ENCODE measurements at regions not wholly inside any gene's neighbourhood (a gene's known extent, or its start where the extent isn't known, plus 50 kb on each side); places are given as distances from the start of the nearest gene placed in this dataset.

- no peak for TF ChIP-seq REST (IDR thresholded peaks at IDR 0.05; ENCODE audit: low read depth)
- no peak for TF ChIP-seq CTCF (IDR thresholded peaks at IDR 0.05 in 2 of 3, conservative IDR thresholded peaks at IDR 0.05 in 1 of 3; ENCODE audit: borderline replicate concordance in 1 of 3, insufficient read depth in 1 of 3, low read depth in 2 of 3, low read length in 2 of 3)
- no peak for TF ChIP-seq SRF (IDR thresholded peaks at IDR 0.05; ENCODE audit: low read depth)
- no peak for TF ChIP-seq TCF7L2 (IDR thresholded peaks at IDR 0.05; ENCODE audit: borderline replicate concordance, extremely low read depth, insufficient read depth, insufficient read length)
- no peak for TF ChIP-seq SIN3A (IDR thresholded peaks at IDR 0.05; ENCODE audit: low read depth)
- no peak for TF ChIP-seq ELF1 (IDR thresholded peaks at IDR 0.05; ENCODE audit: borderline replicate concordance, low read depth)
- TF ChIP-seq ZFX (IDR thresholded peaks at IDR 0.05): no peak
- TF ChIP-seq FOSL1 (IDR thresholded peaks at IDR 0.05; ENCODE audit: low read depth): no peak
- TF ChIP-seq ATF3 (IDR thresholded peaks at IDR 0.05): no peak
- TF ChIP-seq RAD21 (IDR thresholded peaks at IDR 0.05; ENCODE audit: low read depth): no peak
Observed at GRCh38 chr20:11118802-11119380, 445.1 kb upstream of the JAG1 start (continued).
